Caco-2 (cell line): ENCODE measurements at regions not wholly inside any gene's neighbourhood (a gene's known extent, or its start where the extent isn't known, plus 50 kb on each side); places are given as distances from the start of the nearest gene placed in this dataset.
"Not testable (repeated sequence)": the region's sequence is repeated elsewhere in the genome, so short reads cannot be mapped to it uniquely, and the experiment has no call there.

Experiments
- BruUV-seq: library from RNA; stranded (reverse); fragments of 400-500 nt; replicated peaks from 2 replicates; lab custom pipeline; 2021; lab: Mats Ljungman, UMichigan
- CTCF ChIA-PET: fragments of 300-600 bp; sonication (Branson Sonifier 250); formaldehyde crosslinking; loops from one replicate; lab custom pipeline; 2022; ENCODE audit warnings: antibody characterized with exemption; lab: Charles Lee
- POLR2A ChIA-PET: fragments of 300-600 bp; sonication (Branson Sonifier 250); formaldehyde crosslinking; loops from one replicate; lab custom pipeline; 2022; ENCODE audit warnings: antibody characterized with exemption; lab: Charles Lee
- DNase-seq, 2 experiments: peaks; one replicate each; pipeline versions ENCODE4 v3.0.0 to v3.0.0-alpha.2; 2020 to 2022
- H3K27me3 ChIP-seq: replicated peaks from 2 replicates; pipeline ENCODE4 v1.6.0; 2011; ENCODE audit warnings: low read length; ENCODE audit not compliant: control insufficient read depth, insufficient read depth
- H3K36me3 ChIP-seq: 2 replicates; pipeline ENCODE4 v1.5.1; 2011; ENCODE audit warnings: low read length; ENCODE audit not compliant: control insufficient read depth, insufficient read depth
- H3K4me1 ChIP-seq: fragments of 250-450 bp; sonication (Bioruptor Pico); 2 replicates; pipeline ENCODE4 v1.5.1; 2020; ENCODE audit warnings: mild to moderate bottlenecking
- H3K4me3 ChIP-seq: 2 replicates; pipeline ENCODE4 v1.5.1; 2011; ENCODE audit warnings: low read depth, mild to moderate bottlenecking, control low read depth, low read length
- H3K9me3 ChIP-seq: fragments of 250-450 bp; sonication (Bioruptor Pico); 2 replicates; pipeline ENCODE4 v1.5.1; 2020; ENCODE audit warnings: mild to moderate bottlenecking, moderate library complexity
- H3K27ac Mint-ChIP-seq: one replicate; pipeline ENCODE4 v1.8.0; 2022; ENCODE audit warnings: mixed read lengths; ENCODE audit not compliant: unreplicated experiment
- H3K27me3 Mint-ChIP-seq: one replicate; pipeline ENCODE4 v1.8.0; 2022; ENCODE audit warnings: mixed read lengths; ENCODE audit not compliant: insufficient read depth, unreplicated experiment
- H3K36me3 Mint-ChIP-seq: one replicate; pipeline ENCODE4 v1.8.0; 2022; ENCODE audit warnings: mild to moderate bottlenecking, mixed read lengths; ENCODE audit not compliant: insufficient read depth, unreplicated experiment
- H3K4me1 Mint-ChIP-seq: one replicate; pipeline ENCODE4 v1.8.0; 2022; ENCODE audit warnings: low read depth, mixed read lengths; ENCODE audit not compliant: unreplicated experiment
- H3K4me3 Mint-ChIP-seq: one replicate; pipeline ENCODE4 v1.8.0; 2022; ENCODE audit warnings: mild to moderate bottlenecking, moderate library complexity, mixed read lengths; ENCODE audit not compliant: unreplicated experiment
- H3K9me3 Mint-ChIP-seq: one replicate; pipeline ENCODE4 v1.8.0; 2022; ENCODE audit warnings: mixed read lengths; ENCODE audit not compliant: unreplicated experiment
- CTCF ChIP-seq, 2 experiments: fragments of 200-600 bp in 1 of 2; IDR thresholded peaks; 1 replicate in 1 of 2; 2 replicates in 1 of 2; pipeline versions ENCODE4 v1.5.1 to v1.8.0; 2011 to 2022; ENCODE audit warnings: antibody characterized with exemption in 1 of 2, control low read depth in 1 of 2, inconsistent platforms in 1 of 2, low read depth in 1 of 2, low read length in 1 of 2, mild to moderate bottlenecking in 1 of 2, moderate library complexity in 1 of 2; ENCODE audit not compliant: insufficient read depth in 1 of 2, severe bottlenecking in 1 of 2, unreplicated experiment in 1 of 2
- intact Hi-C: fragments of 100-400 bp; cut with micrococcal nuclease; formaldehyde crosslinking; loops from one replicate; pipeline ENCODE4 v1.10.0; 2022; ENCODE audit not compliant: unreplicated experiment

GRCh38 chr18:34514957-34515356, 195.1 kb upstream of the DTNA start:
- H3K36me3 Mint-ChIP-seq = no peaks in the 10 kb centered on the region
- no TSS peak for BruUV-seq
- H3K4me1 Mint-ChIP-seq = no peaks in the 10 kb centered on the region
- POLR2A ChIA-PET = no interaction called here
- H3K9me3 Mint-ChIP-seq = no peaks in the 10 kb centered on the region
- H3K4me3 Mint-ChIP-seq = no peak overlapping the region
- no peaks in the 10 kb centered on the region for H3K36me3 ChIP-seq
- no peak for TF ChIP-seq CTCF (IDR thresholded peaks at IDR 0.05; ENCODE audit: insufficient read depth in 1 of 2, low read depth in 1 of 2, low read length in 1 of 2, severe bottlenecking in 1 of 2, unreplicated experiment in 1 of 2)
- H3K4me3 ChIP-seq = no peak overlapping the region
- no peak for DNase-seq
- H3K4me1 ChIP-seq = no peaks in the 10 kb centered on the region
- H3K27ac Mint-ChIP-seq = no peak overlapping the region
- H3K27me3 Mint-ChIP-seq = no peaks in the 10 kb centered on the region
- no peaks in the 10 kb centered on the region for H3K9me3 ChIP-seq
- intact Hi-C loops = no loop called here
- CTCF ChIA-PET = no interaction called here
- no peaks in the 10 kb centered on the region for H3K27me3 ChIP-seq

GRCh38 chr18:34516355-34516754, 193.7 kb upstream of the DTNA start:
- CTCF ChIA-PET, H3K9me3 ChIP-seq: not testable (repeated sequence)

GRCh38 chr18:34516996-34517395, 193.1 kb upstream of the DTNA start:
- DNase-seq, POLR2A ChIA-PET, H3K27me3 ChIP-seq: not testable (repeated sequence)

More at GRCh38 chr18:34516355-34516754, 193.7 kb upstream of the DTNA start:
- H3K9me3 Mint-ChIP-seq, POLR2A ChIA-PET, H3K4me3 ChIP-seq, H3K4me1 Mint-ChIP-seq, BruUV-seq, H3K27me3 Mint-ChIP-seq, DNase-seq, H3K27me3 ChIP-seq, H3K36me3 ChIP-seq, H3K4me1 ChIP-seq, H3K36me3 Mint-ChIP-seq, intact Hi-C loops, H3K4me3 Mint-ChIP-seq, H3K27ac Mint-ChIP-seq: not testable (repeated sequence)

GRCh38 chr18:34521040-34521439, 189.1 kb upstream of the DTNA start:
- H3K27me3 ChIP-seq = no peaks in the 10 kb centered on the region
- H3K4me1 Mint-ChIP-seq = no peaks in the 10 kb centered on the region
- no peaks in the 10 kb centered on the region for H3K9me3 Mint-ChIP-seq
- no peaks in the 10 kb centered on the region for H3K36me3 Mint-ChIP-seq
- no peaks in the 10 kb centered on the region for H3K4me1 ChIP-seq
- no peaks in the 10 kb centered on the region for H3K27me3 Mint-ChIP-seq
- DNase-seq = no peak
- no peak overlapping the region for H3K27ac Mint-ChIP-seq
- no peak overlapping the region for H3K4me3 Mint-ChIP-seq
- no TSS peak for BruUV-seq
- intact Hi-C loops = no loop called here
- no peak overlapping the region for H3K4me3 ChIP-seq
- H3K9me3 ChIP-seq = no peaks in the 10 kb centered on the region
- H3K36me3 ChIP-seq = no peaks in the 10 kb centered on the region
- ChIA-PET POLR2A (no interaction called here), CTCF (no interaction called here)
- TF ChIP-seq CTCF (IDR thresholded peaks at IDR 0.05; ENCODE audit: insufficient read depth in 1 of 2, low read depth in 1 of 2, low read length in 1 of 2, severe bottlenecking in 1 of 2, unreplicated experiment in 1 of 2) = no peak

More at GRCh38 chr18:34516996-34517395, 193.1 kb upstream of the DTNA start:
- H3K9me3 Mint-ChIP-seq, H3K9me3 ChIP-seq, intact Hi-C loops, BruUV-seq, H3K36me3 ChIP-seq, H3K4me1 ChIP-seq, H3K4me3 ChIP-seq, H3K4me3 Mint-ChIP-seq, H3K36me3 Mint-ChIP-seq, H3K27ac Mint-ChIP-seq, H3K27me3 Mint-ChIP-seq, H3K4me1 Mint-ChIP-seq: not testable (repeated sequence)
- CTCF ChIA-PET = interaction anchor here (0.6 kb wide), 1 partner anchor 26 kb away, joined by 3 read pairs; no protein-coding TSS in a partner anchor
